ENCODE measurements at regions not wholly inside any gene's neighbourhood (a gene's known extent, or its start where the extent isn't known, plus 50 kb on each side); places are given as distances from the start of the nearest gene placed in this dataset.

DNA sequence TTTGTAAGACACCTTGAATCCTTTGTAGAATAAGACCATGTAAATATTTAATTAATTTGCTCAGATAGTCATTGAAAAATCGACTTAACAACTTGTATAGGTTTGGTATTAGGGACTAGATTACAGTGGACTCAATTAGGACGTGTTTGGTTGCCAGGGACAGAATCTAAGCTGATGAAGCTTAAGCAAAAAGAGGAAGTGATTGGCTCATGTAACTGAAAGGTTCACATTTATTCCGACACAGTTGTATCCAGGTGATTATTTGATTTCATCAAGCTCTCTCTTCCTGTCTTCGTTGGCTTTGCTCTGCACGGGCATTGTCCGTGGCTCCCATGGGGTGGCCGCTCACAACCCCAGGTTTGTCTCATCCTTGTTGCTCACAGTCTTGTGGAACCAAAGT, 146.4 kb downstream of the C11orf91 start:
- Histone ChIP-seq H3K14ac (ENCODE audit: insufficient read depth, low read length) (no peak overlapping the region), H2AK5ac (ENCODE audit: insufficient read length, low read length) (no peak overlapping the region)
- no peak for DNase-seq

More for the DNA sequence above, 146.4 kb downstream of the C11orf91 start:
- Histone ChIP-seq H2BK20ac (ENCODE audit: low read depth, low read length, poor library complexity, severe bottlenecking) (no peak overlapping the region), H2BK5ac (ENCODE audit: insufficient read length, low read length) (no peak overlapping the region), H2BK15ac (ENCODE audit: low read depth, low read length) (no peak overlapping the region), H3K23ac (ENCODE audit: insufficient read length, low read depth, low read length) (no peak overlapping the region), H3K18ac (ENCODE audit: insufficient read length, low read depth, low read length) (no peak overlapping the region), H3K79me2 (ENCODE audit: insufficient read depth, low read length) (no peaks in the 10 kb centered on the region), H2BK120ac (ENCODE audit: low read depth, low read length, poor library complexity, severe bottlenecking) (no peak overlapping the region), H3K4ac (ENCODE audit: low read depth, low read length) (no peak overlapping the region), H2BK12ac (ENCODE audit: insufficient read length, low read depth, low read length) (no peak overlapping the region), H3K9me3 (ENCODE audit: control insufficient read depth, low read depth, low read length) (no peaks in the 10 kb centered on the region), H3K27ac (ENCODE audit: insufficient read length, low read depth, low read length) (no peak overlapping the region), H2AFZ (ENCODE audit: low read length) (no peak overlapping the region), H3K9ac (ENCODE audit: extremely low read depth, insufficient read length, low read length) (no peak overlapping the region), H3K4me2 (ENCODE audit: insufficient read depth, insufficient read length, low read length) (no peak overlapping the region), H3K27me3 (ENCODE audit: insufficient read depth, low read length) (no peaks in the 10 kb centered on the region), H3T11ph (ENCODE audit: low read length) (no peak overlapping the region), H4K91ac (ENCODE audit: insufficient read length, low read depth, low read length) (no peak overlapping the region), H3K56ac (ENCODE audit: insufficient read length, low read depth, low read length) (no peak overlapping the region), H3K23me2 (ENCODE audit: insufficient read length, low read depth, low read length, poor library complexity, severe bottlenecking) (no peaks in the 10 kb centered on the region), H4K8ac (replicated peaks; ENCODE audit: insufficient read length, low read depth, low read length) (no peak overlapping the region), H3K79me1 (ENCODE audit: insufficient read depth, low read depth, low read length, poor library complexity, severe bottlenecking) (no peaks in the 10 kb centered on the region), H4K5ac (ENCODE audit: insufficient read length, low read depth, low read length) (no peak overlapping the region), H3K4me1 (ENCODE audit: insufficient read depth, low read length) (no peaks in the 10 kb centered on the region; the same call in 1 of the 2 replicates), H4K20me1 (ENCODE audit: control insufficient read depth, insufficient read depth, insufficient read length) (no peaks in the 10 kb centered on the region)
- TF ChIP-seq, protein P1, sequence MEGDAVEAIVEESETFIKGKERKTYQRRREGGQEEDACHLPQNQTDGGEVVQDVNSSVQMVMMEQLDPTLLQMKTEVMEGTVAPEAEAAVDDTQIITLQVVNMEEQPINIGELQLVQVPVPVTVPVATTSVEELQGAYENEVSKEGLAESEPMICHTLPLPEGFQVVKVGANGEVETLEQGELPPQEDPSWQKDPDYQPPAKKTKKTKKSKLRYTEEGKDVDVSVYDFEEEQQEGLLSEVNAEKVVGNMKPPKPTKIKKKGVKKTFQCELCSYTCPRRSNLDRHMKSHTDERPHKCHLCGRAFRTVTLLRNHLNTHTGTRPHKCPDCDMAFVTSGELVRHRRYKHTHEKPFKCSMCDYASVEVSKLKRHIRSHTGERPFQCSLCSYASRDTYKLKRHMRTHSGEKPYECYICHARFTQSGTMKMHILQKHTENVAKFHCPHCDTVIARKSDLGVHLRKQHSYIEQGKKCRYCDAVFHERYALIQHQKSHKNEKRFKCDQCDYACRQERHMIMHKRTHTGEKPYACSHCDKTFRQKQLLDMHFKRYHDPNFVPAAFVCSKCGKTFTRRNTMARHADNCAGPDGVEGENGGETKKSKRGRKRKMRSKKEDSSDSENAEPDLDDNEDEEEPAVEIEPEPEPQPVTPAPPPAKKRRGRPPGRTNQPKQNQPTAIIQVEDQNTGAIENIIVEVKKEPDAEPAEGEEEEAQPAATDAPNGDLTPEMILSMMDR (conservative IDR thresholded peaks at IDR 0.05) = no peak
- no peaks in the 10 kb centered on the region for H3K36me3 Mint-ChIP-seq (ENCODE audit: insufficient read depth in 1 of 3, low read depth in 3 of 3)
- no peaks in the 10 kb centered on the region for H3K9me3 Mint-ChIP-seq
- WGBS (ENCODE audit: extremely low coverage, insufficient read length, low lambda C conversion rate) = no CpG with 5 or more reads among the region's 7 CpGs
- no peak overlapping the region for H3K4me3 Mint-ChIP-seq
- H3K27ac Mint-ChIP-seq = no peak overlapping the region
- no peaks in the 10 kb centered on the region for H3K27me3 Mint-ChIP-seq (ENCODE audit: low read depth)
- peaks cover 9 to 11% of the 10 kb centered on the region in 2 experiments for H3K4me1 Mint-ChIP-seq
